ENCODE measurements at regions not wholly inside any gene's neighbourhood (a gene's known extent, or its start where the extent isn't known, plus 50 kb on each side); places are given as distances from the start of the nearest gene placed in this dataset.

GRCh38 chr5:167152561-167152960, 1138.9 kb upstream of the WWC1 start:
- no peak for TF ChIP-seq CTCF (IDR thresholded peaks at IDR 0.05; ENCODE audit: control extremely low read depth, extremely low read depth, low read depth, missing control alignments)
- CTCF ChIA-PET: interaction anchor here (1.8 kb wide), 1 partner anchor 12 kb away, joined by 5 read pairs; no protein-coding TSS in a partner anchor
- DNase-seq (ENCODE audit: extremely low spot score): no peak
- POLR2A ChIA-PET: no interaction called here

GRCh38 chr5:167155387-167156005, 1135.9 kb upstream of the WWC1 start:
- no peak for DNase-seq (ENCODE audit: extremely low spot score)
- POLR2A ChIA-PET: no interaction called here
- no peak for TF ChIP-seq CTCF (IDR thresholded peaks at IDR 0.05; ENCODE audit: control extremely low read depth, extremely low read depth, low read depth, missing control alignments)
- CTCF ChIA-PET: no interaction called here

- CTCF ChIA-PET: no interaction called here
- POLR2A ChIA-PET: no interaction called here
- no peak for TF ChIP-seq CTCF (IDR thresholded peaks at IDR 0.05; ENCODE audit: control extremely low read depth, extremely low read depth, low read depth, missing control alignments)
- no peak for DNase-seq (ENCODE audit: extremely low spot score)
These were observed 1135.0 kb upstream of the WWC1 start for GRCh38 chr5:167156446-167156845.

GRCh38 chr5:167158588-167158987, 1132.9 kb upstream of the WWC1 start:
- ChIA-PET CTCF (no interaction called here), POLR2A (no interaction called here)
- no peak for TF ChIP-seq CTCF (IDR thresholded peaks at IDR 0.05; ENCODE audit: control extremely low read depth, extremely low read depth, low read depth, missing control alignments)
- DNase-seq (ENCODE audit: extremely low spot score): no peak

GRCh38 chr5:167160388-167160787, 1131.1 kb upstream of the WWC1 start:
- no peak for TF ChIP-seq CTCF (IDR thresholded peaks at IDR 0.05; ENCODE audit: control extremely low read depth, extremely low read depth, low read depth, missing control alignments)
- ChIA-PET CTCF (no interaction called here), POLR2A (no interaction called here)
- DNase-seq (ENCODE audit: extremely low spot score): no peak

- no peak for TF ChIP-seq CTCF (IDR thresholded peaks at IDR 0.05; ENCODE audit: control extremely low read depth, extremely low read depth, low read depth, missing control alignments)
- ChIA-PET CTCF (no interaction called here), POLR2A (no interaction called here)
- no peak for DNase-seq (ENCODE audit: extremely low spot score)
These were observed 1124.7 kb upstream of the WWC1 start for GRCh38 chr5:167166696-167167095.

All from GM10248 (cell line).